H9 (cell line): ENCODE measurements at regions not wholly inside any gene's neighbourhood (a gene's known extent, or its start where the extent isn't known, plus 50 kb on each side); places are given as distances from the start of the nearest gene placed in this dataset.

Experiments
- DNase-seq: peaks from one replicate; pipeline ENCODE4 v3.0.0-alpha.2; 2017
- H2AFZ ChIP-seq: one replicate; pipeline ENCODE4 v1.6.1; 2013; ENCODE audit warnings: mild to moderate bottlenecking, low read length, control low read depth, moderate library complexity
- H2AK5ac ChIP-seq: 2 replicates; pipeline ENCODE4 v1.6.1; 2013; ENCODE audit warnings: low read length, control low read depth, mixed read lengths; ENCODE audit not compliant: insufficient read length
- H2BK120ac ChIP-seq: one replicate; pipeline ENCODE4 v1.6.1; 2013; ENCODE audit warnings: low read depth, mild to moderate bottlenecking, low read length, control low read depth, inconsistent platforms; ENCODE audit not compliant: poor library complexity, severe bottlenecking
- H2BK12ac ChIP-seq: 2 replicates; pipeline ENCODE4 v1.6.1; 2013; ENCODE audit warnings: low read length, control low read depth, mixed read lengths, low read depth; ENCODE audit not compliant: insufficient read length
- H2BK15ac ChIP-seq: 2 replicates; pipeline ENCODE4 v1.6.1; 2013; ENCODE audit warnings: low read depth, low read length, control low read depth
- H2BK20ac ChIP-seq: one replicate; pipeline ENCODE4 v1.6.1; 2013; ENCODE audit warnings: low read depth, mild to moderate bottlenecking, low read length, control low read depth, inconsistent platforms; ENCODE audit not compliant: poor library complexity, severe bottlenecking
- H2BK5ac ChIP-seq: 2 replicates; pipeline ENCODE4 v1.6.1; 2013; ENCODE audit warnings: low read length, control low read depth, mixed read lengths; ENCODE audit not compliant: insufficient read length
- H3K14ac ChIP-seq: 2 replicates; pipeline ENCODE4 v1.6.1; 2013; ENCODE audit warnings: low read length, control low read depth; ENCODE audit not compliant: insufficient read depth
- H3K18ac ChIP-seq: 2 replicates; pipeline ENCODE4 v1.6.1; 2013; ENCODE audit warnings: low read depth, mild to moderate bottlenecking, mixed read lengths, low read length, control low read depth; ENCODE audit not compliant: insufficient read length
- H3K23ac ChIP-seq: 2 replicates; pipeline ENCODE4 v1.6.1; 2013; ENCODE audit warnings: low read length, control low read depth, mixed read lengths, low read depth; ENCODE audit not compliant: insufficient read length
- H3K23me2 ChIP-seq: 2 replicates; pipeline ENCODE4 v1.6.1; 2013; ENCODE audit warnings: low read depth, mild to moderate bottlenecking, mixed read lengths, low read length, control low read depth; ENCODE audit not compliant: insufficient read length, poor library complexity, severe bottlenecking
- H3K27ac ChIP-seq: 2 replicates; pipeline ENCODE4 v1.5.1; 2013; ENCODE audit warnings: low read length, control low read depth, mixed read lengths, low read depth; ENCODE audit not compliant: insufficient read length
- H3K27me3 ChIP-seq: 2 replicates; pipeline ENCODE4 v1.6.1; 2013; ENCODE audit warnings: low read length, control low read depth, inconsistent platforms; ENCODE audit not compliant: insufficient read depth
- H3K4ac ChIP-seq: 2 replicates; pipeline ENCODE4 v1.6.1; 2013; ENCODE audit warnings: low read depth, mild to moderate bottlenecking, control low read depth, inconsistent platforms, low read length, moderate library complexity
- H3K4me1 ChIP-seq: 2 replicates; pipeline ENCODE4 v1.6.1; 2013; ENCODE audit warnings: low read length, control low read depth, inconsistent platforms; ENCODE audit not compliant: insufficient read depth
- H3K4me2 ChIP-seq: 2 replicates; pipeline ENCODE4 v1.6.1; 2013; ENCODE audit warnings: low read length, control low read depth, mixed read lengths; ENCODE audit not compliant: insufficient read length, insufficient read depth
- H3K56ac ChIP-seq: 2 replicates; pipeline ENCODE4 v1.6.1; 2013; ENCODE audit warnings: low read depth, mild to moderate bottlenecking, mixed read lengths, low read length, control low read depth; ENCODE audit not compliant: insufficient read length
- H3K79me1 ChIP-seq: 2 replicates; pipeline ENCODE4 v1.6.1; 2013; ENCODE audit warnings: low read depth, mild to moderate bottlenecking, moderate library complexity, low read length, control low read depth, inconsistent platforms; ENCODE audit not compliant: insufficient read depth, poor library complexity, severe bottlenecking
- H3K79me2 ChIP-seq: 2 replicates; pipeline ENCODE4 v1.6.1; 2013; ENCODE audit warnings: low read length, control low read depth, inconsistent platforms; ENCODE audit not compliant: insufficient read depth
- H3K9ac ChIP-seq: 2 replicates; pipeline ENCODE4 v1.6.1; 2013; ENCODE audit warnings: low read length, control low read depth, mixed read lengths; ENCODE audit not compliant: insufficient read length; ENCODE audit errors: extremely low read depth
- H3K9me3 ChIP-seq: one replicate; pipeline ENCODE4 v1.6.1; 2013; ENCODE audit warnings: low read depth, low read length, inconsistent platforms; ENCODE audit not compliant: control insufficient read depth
- H3T11ph ChIP-seq: one replicate; pipeline ENCODE4 v1.6.1; 2013; ENCODE audit warnings: mild to moderate bottlenecking, low read length, control low read depth, inconsistent platforms
- H4K20me1 ChIP-seq: one replicate; pipeline ENCODE4 v1.6.1; 2013; ENCODE audit not compliant: control insufficient read depth, insufficient read length, insufficient read depth
- H4K5ac ChIP-seq: 2 replicates; pipeline ENCODE4 v1.6.1; 2013; ENCODE audit warnings: low read depth, mild to moderate bottlenecking, mixed read lengths, low read length, control low read depth; ENCODE audit not compliant: insufficient read length
- H4K8ac ChIP-seq: replicated peaks from 2 replicates; pipeline ENCODE4 v1.6.1; 2013; ENCODE audit warnings: low read length, control low read depth, mixed read lengths, low read depth; ENCODE audit not compliant: insufficient read length
- H4K91ac ChIP-seq: 2 replicates; pipeline ENCODE4 v1.6.1; 2013; ENCODE audit warnings: low read depth, mild to moderate bottlenecking, moderate library complexity, mixed read lengths, low read length, control low read depth; ENCODE audit not compliant: insufficient read length
- H3K27ac Mint-ChIP-seq, 3 experiments: 2 replicates in 2 of 3; 3 replicates in 1 of 3; pipeline ENCODE4 v1.8.0; 2020 to 2021; ENCODE audit warnings: mixed read lengths in 3 of 3, mild to moderate bottlenecking in 1 of 3, moderate library complexity in 1 of 3
- H3K27me3 Mint-ChIP-seq: 2 replicates; pipeline ENCODE4 v1.8.0; 2021; ENCODE audit warnings: low read depth, mild to moderate bottlenecking, moderate library complexity, mixed read lengths
- H3K36me3 Mint-ChIP-seq, 3 experiments: 2 replicates in 2 of 3; 3 replicates in 1 of 3; pipeline ENCODE4 v1.8.0; 2020 to 2021; ENCODE audit warnings: low read depth in 3 of 3, mixed read lengths in 3 of 3; ENCODE audit not compliant: insufficient read depth in 1 of 3
- H3K4me1 Mint-ChIP-seq, 2 experiments: 2 replicates each; pipeline ENCODE4 v1.8.0; 2020; ENCODE audit warnings: mixed read lengths in 2 of 2
- H3K4me3 Mint-ChIP-seq, 2 experiments: 2 replicates in 1 of 2; 3 replicates in 1 of 2; pipeline ENCODE4 v1.8.0; 2020 to 2021; ENCODE audit warnings: mild to moderate bottlenecking in 2 of 2, mixed read lengths in 2 of 2, moderate library complexity in 1 of 2
- H3K9me3 Mint-ChIP-seq, 2 experiments: 2 replicates in 1 of 2; 3 replicates in 1 of 2; pipeline ENCODE4 v1.8.0; 2020; ENCODE audit warnings: mild to moderate bottlenecking in 2 of 2, mixed read lengths in 2 of 2, moderate library complexity in 1 of 2
- CTCF ChIP-seq: fragments of 200-600 bp; sonication (generic); conservative IDR thresholded peaks from 3 replicates; pipeline ENCODE4 v1.8.0; 2021; ENCODE audit warnings: antibody characterized with exemption, mild to moderate bottlenecking
- whole genome bisulfite sequencing: extraction: QIAGEN DNeasy Blood & Tissue Kit; methylation state at CpG from one replicate; pipeline ENCODE4 v1.1.7; 2013; ENCODE audit warnings: missing lambda C conversion rate, low lambda C conversion rate, mixed read lengths; ENCODE audit not compliant: insufficient read length; ENCODE audit errors: extremely low coverage; 5-methylcytosine and 5-hydroxymethylcytosine counted together

GRCh38 chr7:25963733-25964132 is 188.3 kb upstream of the NFE2L3 start:
- no peak overlapping the region for H3K27ac ChIP-seq
- H4K8ac ChIP-seq: no peak overlapping the region
- no peak for TF ChIP-seq CTCF
- DNase-seq: no peak
- no peak overlapping the region for H2BK20ac ChIP-seq
- no peak overlapping the region for H2AK5ac ChIP-seq
- H3K79me1 ChIP-seq: no peaks in the 10 kb centered on the region
- H3K27ac Mint-ChIP-seq: no peak overlapping the region
- no peak overlapping the region for H3K4ac ChIP-seq
- H3K4me2 ChIP-seq: no peak overlapping the region
- H3T11ph ChIP-seq: no peak overlapping the region
- H3K9me3 ChIP-seq: no peaks in the 10 kb centered on the region
- H3K14ac ChIP-seq: no peak overlapping the region
- peaks cover 2% of the 10 kb centered on the region for H4K20me1 ChIP-seq
- H3K23me2 ChIP-seq: no peaks in the 10 kb centered on the region
- H3K56ac ChIP-seq: no peak overlapping the region
- no peak overlapping the region for H2BK15ac ChIP-seq
- no CpG with 5 or more reads among the region's 3 CpGs for WGBS
- no peak overlapping the region for H3K23ac ChIP-seq
- no peak overlapping the region for H2BK12ac ChIP-seq
- no peak overlapping the region for H3K9ac ChIP-seq
- H3K79me2 ChIP-seq: no peaks in the 10 kb centered on the region
- no peak overlapping the region for H4K5ac ChIP-seq
- no peaks in the 10 kb centered on the region for H3K27me3 ChIP-seq
- no peak overlapping the region for H2AFZ ChIP-seq
- no peaks in the 10 kb centered on the region; a peak in 1 of 7 replicates for H3K36me3 Mint-ChIP-seq
- H3K4me1 Mint-ChIP-seq: peaks cover 11 to 16% of the 10 kb centered on the region in 2 experiments
- H3K9me3 Mint-ChIP-seq: no peaks in the 10 kb centered on the region
- no peak overlapping the region for H3K18ac ChIP-seq
- H4K91ac ChIP-seq: no peak overlapping the region
- no peak overlapping the region for H3K4me3 Mint-ChIP-seq
- H2BK120ac ChIP-seq: no peak overlapping the region
- no peak overlapping the region for H2BK5ac ChIP-seq
- H3K4me1 ChIP-seq: no peaks in the 10 kb centered on the region
- peaks cover 6% of the 10 kb centered on the region for H3K27me3 Mint-ChIP-seq
